CD4-positive, alpha-beta T cell (primary cell): ENCODE measurements at regions not wholly inside any gene's neighbourhood (a gene's known extent, or its start where the extent isn't known, plus 50 kb on each side); places are given as distances from the start of the nearest gene placed in this dataset.

Experiments
- ATAC-seq: fragments of 200-7000 bp; cut with Tn5 transposase; one replicate; pipeline ENCODE4 v1.10.0; 2022; ENCODE audit warnings: mild to moderate bottlenecking; ENCODE audit not compliant: poor library complexity
- CTCF ChIA-PET: fragments of 350-600 bp; sonication (Branson Sonifier 250); formaldehyde crosslinking; loops from one replicate; lab custom pipeline; 2021; ENCODE audit warnings: antibody characterized with exemption, inconsistent platforms; lab: Charles Lee
- POLR2A ChIA-PET: fragments of 350-600 bp; sonication (Branson Sonifier 250); formaldehyde crosslinking; loops from one replicate; lab custom pipeline; 2021; ENCODE audit warnings: antibody characterized with exemption, inconsistent platforms; lab: Charles Lee
- DNase-seq, 14 experiments: peaks; one replicate each; pipeline ENCODE4 v3.0.0-alpha.2; 2013 to 2020; ENCODE audit warnings: mixed read lengths in 2 of 14
- H3K27ac ChIP-seq, 2 donors: one replicate each; pipeline versions ENCODE4 v1.5.1 to v1.7.0; 2013; ENCODE audit warnings: low read length in 2 of 2, low read depth in 1 of 2, mild to moderate bottlenecking in 1 of 2
- H3K27me3 ChIP-seq, 2 experiments: 1 replicate in 1 of 2; 2 replicates in 1 of 2; pipeline versions ENCODE4 v1.6.1 to v1.7.0; 2013; ENCODE audit warnings: low read length in 2 of 2, control low read depth in 1 of 2, mild to moderate bottlenecking in 1 of 2, moderate library complexity in 1 of 2; ENCODE audit not compliant: insufficient read depth in 2 of 2, control insufficient read depth in 1 of 2
- H3K36me3 ChIP-seq: one replicate; pipeline ENCODE4 v1.6.1; 2013; ENCODE audit warnings: low read length, control low read depth; ENCODE audit not compliant: insufficient read depth
- H3K4me1 ChIP-seq: one replicate; pipeline ENCODE4 v1.6.1; 2013; ENCODE audit warnings: low read length, control low read depth; ENCODE audit not compliant: insufficient read depth
- H3K4me3 ChIP-seq: one replicate; pipeline ENCODE4 v1.5.1; 2013; ENCODE audit warnings: mild to moderate bottlenecking, low read length, moderate library complexity
- H3K9me3 ChIP-seq, 2 experiments: 1 replicate in 1 of 2; 2 replicates in 1 of 2; pipeline versions ENCODE4 v1.6.1 to v1.7.0; 2013; ENCODE audit warnings: low read length in 2 of 2, mild to moderate bottlenecking in 2 of 2, control low read depth in 1 of 2, moderate library complexity in 1 of 2; ENCODE audit not compliant: control insufficient read depth in 1 of 2, insufficient read depth in 1 of 2
- H3K27ac Mint-ChIP-seq: one replicate; pipeline ENCODE4 v1.8.0; 2020; ENCODE audit warnings: mixed read lengths
- H3K27me3 Mint-ChIP-seq: one replicate; pipeline ENCODE4 v1.8.0; 2021; ENCODE audit warnings: mixed read lengths
- H3K36me3 Mint-ChIP-seq: one replicate; pipeline ENCODE4 v1.8.0; 2021; ENCODE audit warnings: low read depth, mixed read lengths
- H3K4me1 Mint-ChIP-seq: one replicate; pipeline ENCODE4 v1.8.0; 2021; ENCODE audit warnings: low read depth, mixed read lengths
- H3K4me3 Mint-ChIP-seq: one replicate; pipeline ENCODE4 v1.8.0; 2020; ENCODE audit warnings: mild to moderate bottlenecking, mixed read lengths
- H3K9me3 Mint-ChIP-seq: one replicate; pipeline ENCODE4 v1.8.0; 2020; ENCODE audit warnings: mixed read lengths
- intact Hi-C, 2 experiments: fragments of 100-400 bp; cut with DNase I in 1 of 2; cut with micrococcal nuclease in 1 of 2; formaldehyde crosslinking; loops; one replicate each; pipeline versions ENCODE4 v1.15.1 to v1.9.0; 2023 to 2025; cut with DNase I, micrococcal nuclease
- TF ChIP-seq, protein P1 (sequence below): fragments of 200-600 bp; IDR thresholded peaks from one replicate; pipeline ENCODE4 v1.8.0; 2022; ENCODE audit warnings: antibody characterized with exemption, mild to moderate bottlenecking

DNA sequence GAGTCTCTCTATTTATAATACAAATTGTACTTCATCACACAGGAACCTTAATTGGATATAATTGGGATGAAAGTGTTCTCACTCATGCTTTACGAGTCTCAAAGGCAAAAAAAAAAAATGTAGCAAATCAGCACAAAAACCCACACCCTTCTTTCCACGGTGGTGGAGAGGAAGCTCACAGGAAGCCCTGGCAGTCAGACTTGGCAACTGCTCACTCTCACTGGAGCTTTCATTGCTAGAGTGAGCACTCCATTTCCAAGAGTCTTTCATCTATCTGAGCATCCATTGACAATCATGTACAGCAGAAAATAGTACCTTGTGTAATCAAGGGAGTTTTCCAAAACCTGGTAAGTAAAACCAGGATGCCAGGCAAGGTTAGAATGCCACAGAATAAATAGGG is 2159.4 kb upstream of the AGA start:
- no peak overlapping the region for H3K4me3 Mint-ChIP-seq
- H3K36me3 ChIP-seq: no peaks in the 10 kb centered on the region
- TF ChIP-seq, protein P1, sequence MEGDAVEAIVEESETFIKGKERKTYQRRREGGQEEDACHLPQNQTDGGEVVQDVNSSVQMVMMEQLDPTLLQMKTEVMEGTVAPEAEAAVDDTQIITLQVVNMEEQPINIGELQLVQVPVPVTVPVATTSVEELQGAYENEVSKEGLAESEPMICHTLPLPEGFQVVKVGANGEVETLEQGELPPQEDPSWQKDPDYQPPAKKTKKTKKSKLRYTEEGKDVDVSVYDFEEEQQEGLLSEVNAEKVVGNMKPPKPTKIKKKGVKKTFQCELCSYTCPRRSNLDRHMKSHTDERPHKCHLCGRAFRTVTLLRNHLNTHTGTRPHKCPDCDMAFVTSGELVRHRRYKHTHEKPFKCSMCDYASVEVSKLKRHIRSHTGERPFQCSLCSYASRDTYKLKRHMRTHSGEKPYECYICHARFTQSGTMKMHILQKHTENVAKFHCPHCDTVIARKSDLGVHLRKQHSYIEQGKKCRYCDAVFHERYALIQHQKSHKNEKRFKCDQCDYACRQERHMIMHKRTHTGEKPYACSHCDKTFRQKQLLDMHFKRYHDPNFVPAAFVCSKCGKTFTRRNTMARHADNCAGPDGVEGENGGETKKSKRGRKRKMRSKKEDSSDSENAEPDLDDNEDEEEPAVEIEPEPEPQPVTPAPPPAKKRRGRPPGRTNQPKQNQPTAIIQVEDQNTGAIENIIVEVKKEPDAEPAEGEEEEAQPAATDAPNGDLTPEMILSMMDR: no peak
- H3K27ac Mint-ChIP-seq: no peak overlapping the region
- ATAC-seq: no peak
- no peaks in the 10 kb centered on the region for H3K27me3 ChIP-seq
- no peak overlapping the region for H3K4me3 ChIP-seq
- ChIA-PET CTCF (no interaction called here), POLR2A (no interaction called here)
- H3K27me3 Mint-ChIP-seq: no peaks in the 10 kb centered on the region
- H3K9me3 Mint-ChIP-seq: peaks cover 6% of the 10 kb centered on the region
- intact Hi-C loops: no loop called here
- no peaks in the 10 kb centered on the region for H3K4me1 Mint-ChIP-seq
- DNase-seq: no peak
- H3K27ac ChIP-seq: no peak overlapping the region
- H3K9me3 ChIP-seq: peaks cover 0 to 4% of the 10 kb centered on the region in 2 experiments
- H3K4me1 ChIP-seq: no peaks in the 10 kb centered on the region
- no peaks in the 10 kb centered on the region for H3K36me3 Mint-ChIP-seq

GRCh38 chr4:179605196-179605595 is 2163.0 kb upstream of the AGA start:
- Histone ChIP-seq H3K27ac (no peak overlapping the region), H3K36me3 (no peaks in the 10 kb centered on the region), H3K4me3 (no peak overlapping the region), H3K9me3 (peaks cover 0 to 7% of the 10 kb centered on the region in 2 experiments), H3K4me1 (no peaks in the 10 kb centered on the region), H3K27me3 (no peaks in the 10 kb centered on the region)
- no peak for ATAC-seq
- Mint-ChIP-seq H3K36me3 (no peaks in the 10 kb centered on the region), H3K9me3 (peaks cover 6% of the 10 kb centered on the region), H3K27me3 (no peaks in the 10 kb centered on the region), H3K4me3 (no peak overlapping the region), H3K4me1 (no peaks in the 10 kb centered on the region), H3K27ac (no peak overlapping the region)
- intact Hi-C loops: no loop called here
- CTCF ChIA-PET: no interaction called here
- POLR2A ChIA-PET: no interaction called here
- no peak for DNase-seq
- TF ChIP-seq, protein P1: no peak

DNA sequence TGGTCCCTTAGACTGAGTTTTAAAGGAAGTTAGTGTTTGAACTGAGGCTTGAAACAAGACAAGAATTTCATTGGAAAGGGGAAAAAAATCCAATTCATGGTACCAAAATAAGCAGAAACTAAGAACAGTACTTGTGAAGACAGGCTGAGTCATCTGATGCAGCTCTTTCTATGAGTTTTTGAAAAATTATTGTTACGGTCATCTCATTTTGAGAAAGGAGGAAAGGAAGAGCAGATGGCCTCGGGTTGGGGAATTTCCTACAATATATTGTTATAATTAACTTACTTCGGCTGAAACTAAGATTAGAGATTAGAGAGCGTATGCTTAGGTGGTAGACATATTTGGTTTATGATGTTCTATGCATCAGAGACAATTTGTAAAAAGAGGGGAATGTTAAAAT is 2164.8 kb upstream of the AGA start:
- H3K27ac Mint-ChIP-seq: no peak overlapping the region
- CTCF ChIA-PET: no interaction called here
- no peaks in the 10 kb centered on the region for H3K27me3 ChIP-seq
- POLR2A ChIA-PET: no interaction called here
- H3K4me1 ChIP-seq: no peaks in the 10 kb centered on the region
- no peak overlapping the region for H3K4me3 Mint-ChIP-seq
- H3K36me3 ChIP-seq: no peaks in the 10 kb centered on the region
- no peaks in the 10 kb centered on the region for H3K27me3 Mint-ChIP-seq
- ATAC-seq: no peak
- H3K4me1 Mint-ChIP-seq: no peaks in the 10 kb centered on the region
- intact Hi-C loops: no loop called here
- peaks cover 0 to 7% of the 10 kb centered on the region in 2 experiments for H3K9me3 ChIP-seq
- no peak overlapping the region for H3K4me3 ChIP-seq
- no peak for DNase-seq
- TF ChIP-seq, protein P1: no peak
- peaks cover 6% of the 10 kb centered on the region for H3K9me3 Mint-ChIP-seq
- no peak overlapping the region for H3K27ac ChIP-seq
- no peaks in the 10 kb centered on the region for H3K36me3 Mint-ChIP-seq
